ENCODE measurements at regions not wholly inside any gene's neighbourhood (a gene's known extent, or its start where the extent isn't known, plus 50 kb on each side); places are given as distances from the start of the nearest gene placed in this dataset.

DNA sequence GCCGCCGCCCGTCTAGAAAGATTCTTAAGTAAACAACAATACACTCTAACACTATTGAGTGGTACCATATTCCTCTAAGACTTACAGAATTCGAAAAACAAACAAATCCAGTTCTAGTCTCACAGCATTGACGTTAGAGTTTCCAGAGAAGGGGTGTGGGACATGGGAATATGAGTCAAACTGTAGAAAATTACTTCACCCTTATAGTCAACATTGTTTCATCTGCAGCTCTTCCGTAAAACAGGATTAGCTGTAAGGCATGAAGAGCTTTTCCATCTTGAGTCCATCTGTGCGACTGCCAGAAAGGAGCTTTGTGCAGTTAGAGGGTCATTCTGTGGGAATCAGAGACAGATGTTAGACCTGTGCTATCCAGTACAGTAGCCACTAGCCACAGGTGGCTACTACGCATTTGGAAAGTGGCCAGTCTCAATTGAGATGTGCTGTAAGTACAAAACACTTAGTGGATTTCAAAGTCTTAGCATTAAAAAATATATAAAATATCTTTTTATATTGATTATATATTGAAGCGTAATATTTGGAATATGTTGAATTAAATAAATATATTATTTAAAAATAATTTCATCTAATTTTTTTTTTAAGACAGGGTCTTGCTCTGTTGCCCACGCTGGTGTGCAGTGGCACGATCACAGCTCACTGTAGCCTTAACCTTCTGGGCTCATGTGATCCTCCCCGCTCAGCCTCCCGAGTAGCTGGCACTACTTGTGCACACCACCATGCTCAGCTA lies 79.8 kb upstream of the MPP7 start:
- Histone ChIP-seq H3K36me3 (ENCODE audit: control insufficient read depth, insufficient read depth, low read length) (no peaks in the 10 kb centered on the region), H3K4me3 (ENCODE audit: low read depth in 2 of 2, low read length in 2 of 2) (peak overlapping the region in 1 of 2 experiments; percentile 28; a peak in 1 of 4 replicates), H3K9me3 (ENCODE audit: control insufficient read depth, insufficient read depth, low read depth, low read length) (no peaks in the 10 kb centered on the region), H3K27me3 (ENCODE audit: control insufficient read depth, insufficient read depth, low read length) (peaks cover 2% of the 10 kb centered on the region; the same call in 1 of the 2 replicates), H3K4me1 (ENCODE audit: control insufficient read depth, insufficient read depth, low read length) (no peaks in the 10 kb centered on the region; the same call in 1 of the 2 replicates), H3K27ac (ENCODE audit: low read length) (no peak overlapping the region)
- DNase-seq (ENCODE audit: low read depth, low spot score) (no peak), ATAC-seq (no peak)
- no TSS peak for BruUV-seq (replicated peaks)
- ChIA-PET POLR2A (no interaction called here), CTCF (interaction anchor here (0.7 kb wide), 1 partner anchor 77 kb away, joined by 3 read pairs; no protein-coding TSS in a partner anchor)
- in situ Hi-C loops (cut with HindIII; ENCODE audit: low pct_unique_long_range_greater_than_20kb, low sequenced_read_pairs) (no loop called here), intact Hi-C loops (cut with micrococcal nuclease; ENCODE audit: unreplicated experiment) (loop anchor here (2.0 kb wide), 1 partner anchor 132 kb away; no protein-coding TSS in a partner anchor)
- TF ChIP-seq POLR2AphosphoS5 (IDR thresholded peaks at IDR 0.05; ENCODE audit: low read depth, low read length) (no peak), TCF7L2 (IDR thresholded peaks at IDR 0.05; ENCODE audit: low read depth, low read length) (no peak), SIN3A (IDR thresholded peaks at IDR 0.05; ENCODE audit: borderline replicate concordance, insufficient read depth, low read depth, low read length) (no peak)
- TF ChIP-seq, protein P1, sequence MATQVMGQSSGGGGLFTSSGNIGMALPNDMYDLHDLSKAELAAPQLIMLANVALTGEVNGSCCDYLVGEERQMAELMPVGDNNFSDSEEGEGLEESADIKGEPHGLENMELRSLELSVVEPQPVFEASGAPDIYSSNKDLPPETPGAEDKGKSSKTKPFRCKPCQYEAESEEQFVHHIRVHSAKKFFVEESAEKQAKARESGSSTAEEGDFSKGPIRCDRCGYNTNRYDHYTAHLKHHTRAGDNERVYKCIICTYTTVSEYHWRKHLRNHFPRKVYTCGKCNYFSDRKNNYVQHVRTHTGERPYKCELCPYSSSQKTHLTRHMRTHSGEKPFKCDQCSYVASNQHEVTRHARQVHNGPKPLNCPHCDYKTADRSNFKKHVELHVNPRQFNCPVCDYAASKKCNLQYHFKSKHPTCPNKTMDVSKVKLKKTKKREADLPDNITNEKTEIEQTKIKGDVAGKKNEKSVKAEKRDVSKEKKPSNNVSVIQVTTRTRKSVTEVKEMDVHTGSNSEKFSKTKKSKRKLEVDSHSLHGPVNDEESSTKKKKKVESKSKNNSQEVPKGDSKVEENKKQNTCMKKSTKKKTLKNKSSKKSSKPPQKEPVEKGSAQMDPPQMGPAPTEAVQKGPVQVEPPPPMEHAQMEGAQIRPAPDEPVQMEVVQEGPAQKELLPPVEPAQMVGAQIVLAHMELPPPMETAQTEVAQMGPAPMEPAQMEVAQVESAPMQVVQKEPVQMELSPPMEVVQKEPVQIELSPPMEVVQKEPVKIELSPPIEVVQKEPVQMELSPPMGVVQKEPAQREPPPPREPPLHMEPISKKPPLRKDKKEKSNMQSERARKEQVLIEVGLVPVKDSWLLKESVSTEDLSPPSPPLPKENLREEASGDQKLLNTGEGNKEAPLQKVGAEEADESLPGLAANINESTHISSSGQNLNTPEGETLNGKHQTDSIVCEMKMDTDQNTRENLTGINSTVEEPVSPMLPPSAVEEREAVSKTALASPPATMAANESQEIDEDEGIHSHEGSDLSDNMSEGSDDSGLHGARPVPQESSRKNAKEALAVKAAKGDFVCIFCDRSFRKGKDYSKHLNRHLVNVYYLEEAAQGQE (IDR thresholded peaks at IDR 0.05; ENCODE audit: insufficient read depth in 1 of 2, low read depth in 2 of 2, low read length in 1 of 2) = no peak
- TF ChIP-seq, protein P2, sequence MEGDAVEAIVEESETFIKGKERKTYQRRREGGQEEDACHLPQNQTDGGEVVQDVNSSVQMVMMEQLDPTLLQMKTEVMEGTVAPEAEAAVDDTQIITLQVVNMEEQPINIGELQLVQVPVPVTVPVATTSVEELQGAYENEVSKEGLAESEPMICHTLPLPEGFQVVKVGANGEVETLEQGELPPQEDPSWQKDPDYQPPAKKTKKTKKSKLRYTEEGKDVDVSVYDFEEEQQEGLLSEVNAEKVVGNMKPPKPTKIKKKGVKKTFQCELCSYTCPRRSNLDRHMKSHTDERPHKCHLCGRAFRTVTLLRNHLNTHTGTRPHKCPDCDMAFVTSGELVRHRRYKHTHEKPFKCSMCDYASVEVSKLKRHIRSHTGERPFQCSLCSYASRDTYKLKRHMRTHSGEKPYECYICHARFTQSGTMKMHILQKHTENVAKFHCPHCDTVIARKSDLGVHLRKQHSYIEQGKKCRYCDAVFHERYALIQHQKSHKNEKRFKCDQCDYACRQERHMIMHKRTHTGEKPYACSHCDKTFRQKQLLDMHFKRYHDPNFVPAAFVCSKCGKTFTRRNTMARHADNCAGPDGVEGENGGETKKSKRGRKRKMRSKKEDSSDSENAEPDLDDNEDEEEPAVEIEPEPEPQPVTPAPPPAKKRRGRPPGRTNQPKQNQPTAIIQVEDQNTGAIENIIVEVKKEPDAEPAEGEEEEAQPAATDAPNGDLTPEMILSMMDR (IDR thresholded peaks at IDR 0.05) = no peak

DNA sequence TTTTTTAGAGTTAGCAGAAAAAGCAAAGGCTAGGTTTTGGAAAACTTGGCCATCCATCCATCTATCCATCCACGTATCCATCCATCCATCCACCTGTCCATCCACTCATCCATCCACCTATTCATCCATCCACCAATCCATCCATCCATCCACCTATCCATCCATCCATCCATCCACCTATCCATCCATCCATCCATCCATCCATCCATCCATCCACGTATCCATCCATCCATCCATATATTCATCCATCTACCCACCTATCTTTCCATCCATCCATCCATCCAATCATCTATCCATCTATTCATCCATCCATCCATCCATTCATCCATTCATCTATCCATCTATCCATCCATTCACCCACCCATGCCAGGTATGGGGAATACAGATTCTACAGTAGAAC lies 81.7 kb upstream of the MPP7 start:
- CTCF ChIA-PET = no interaction called here
- H3K4me1 ChIP-seq (ENCODE audit: control insufficient read depth, insufficient read depth, low read length) = no peaks in the 10 kb centered on the region; the same call in 1 of the 2 replicates
- BruUV-seq (replicated peaks) = no TSS peak

More for the DNA sequence above, 81.7 kb upstream of the MPP7 start:
- no peaks in the 10 kb centered on the region for H3K36me3 ChIP-seq (ENCODE audit: control insufficient read depth, insufficient read depth, low read length)
- H3K4me3 ChIP-seq (ENCODE audit: low read depth in 2 of 2, low read length in 2 of 2) = no peak overlapping the region
- POLR2A ChIA-PET = interaction anchor here (0.6 kb wide), 1 partner anchor 15 kb away, joined by 4 read pairs; no protein-coding TSS in a partner anchor
- intact Hi-C loops (cut with micrococcal nuclease; ENCODE audit: unreplicated experiment) (no loop called here), in situ Hi-C loops (cut with HindIII; ENCODE audit: low pct_unique_long_range_greater_than_20kb, low sequenced_read_pairs) (no loop called here)
- H3K27ac ChIP-seq (ENCODE audit: low read length) = no peak overlapping the region
- no peak for DNase-seq (ENCODE audit: low read depth, low spot score)
- TF ChIP-seq TCF7L2 (IDR thresholded peaks at IDR 0.05; ENCODE audit: low read depth, low read length) (no peak), SIN3A (IDR thresholded peaks at IDR 0.05; ENCODE audit: borderline replicate concordance, insufficient read depth, low read depth, low read length) (no peak), POLR2AphosphoS5 (IDR thresholded peaks at IDR 0.05; ENCODE audit: low read depth, low read length) (no peak)
- TF ChIP-seq, protein P2 (IDR thresholded peaks at IDR 0.05) = no peak
- TF ChIP-seq, protein P1 (IDR thresholded peaks at IDR 0.05; ENCODE audit: insufficient read depth in 1 of 2, low read depth in 2 of 2, low read length in 1 of 2) = no peak
- peaks cover 2% of the 10 kb centered on the region; the same call in 1 of the 2 replicates for H3K27me3 ChIP-seq (ENCODE audit: control insufficient read depth, insufficient read depth, low read length)
- no peak for ATAC-seq
- H3K9me3 ChIP-seq (ENCODE audit: control insufficient read depth, insufficient read depth, low read depth, low read length) = no peaks in the 10 kb centered on the region

Data from Panc1 (cell line).